ENCODE measurements at regions not wholly inside any gene's neighbourhood (a gene's known extent, or its start where the extent isn't known, plus 50 kb on each side); places are given as distances from the start of the nearest gene placed in this dataset.

GRCh38 chr20:11502671-11503070 is 415.0 kb upstream of the BTBD3 start:
- no peak for TF ChIP-seq CTCF (IDR thresholded peaks at IDR 0.05)
- TF ChIP-seq EZH2 (IDR thresholded peaks at IDR 0.05): no peak
- TF ChIP-seq EZH2phosphoT487 (IDR thresholded peaks at IDR 0.05): no peak
